Mesenchymal stem cell (in vitro differentiated cells and primary cell): ENCODE measurements at regions not wholly inside any gene's neighbourhood (a gene's known extent, or its start where the extent isn't known, plus 50 kb on each side); places are given as distances from the start of the nearest gene placed in this dataset.

Source experiments
- DNase-seq: peaks from one replicate; pipeline ENCODE4 v3.0.0-alpha.2; 2013
- H2AFZ ChIP-seq: one replicate; pipeline ENCODE4 v1.6.1; 2013; ENCODE audit warnings: low read depth, mild to moderate bottlenecking, control low read depth, inconsistent platforms, low read length, moderate library complexity
- H2AK5ac ChIP-seq: 2 replicates; pipeline ENCODE4 v1.6.1; 2013; ENCODE audit warnings: low read length, moderate library complexity, mild to moderate bottlenecking, inconsistent platforms; ENCODE audit not compliant: severe bottlenecking
- H2BK120ac ChIP-seq: one replicate; pipeline ENCODE4 v1.6.1; 2013; ENCODE audit warnings: low read depth, mild to moderate bottlenecking, inconsistent platforms, low read length, moderate library complexity
- H2BK12ac ChIP-seq, 2 experiments: one replicate each; pipeline ENCODE4 v1.6.1; 2013; ENCODE audit warnings: inconsistent platforms in 2 of 2, low read length in 2 of 2, mild to moderate bottlenecking in 2 of 2, moderate library complexity in 2 of 2, control low read depth in 1 of 2
- H2BK15ac ChIP-seq: one replicate; pipeline ENCODE4 v1.6.1; 2013; ENCODE audit warnings: mild to moderate bottlenecking, low read depth, inconsistent platforms; ENCODE audit not compliant: poor library complexity, severe bottlenecking
- H2BK5ac ChIP-seq: 2 replicates; pipeline ENCODE4 v1.6.1; 2013; ENCODE audit warnings: low read depth, mild to moderate bottlenecking, low read length, control low read depth, inconsistent platforms; ENCODE audit not compliant: poor library complexity, severe bottlenecking
- H3K14ac ChIP-seq, 2 experiments: one replicate each; pipeline ENCODE4 v1.6.1; 2013; ENCODE audit warnings: inconsistent platforms in 2 of 2, low read length in 2 of 2, control low read depth in 1 of 2, mild to moderate bottlenecking in 1 of 2, moderate library complexity in 1 of 2
- H3K18ac ChIP-seq, 2 experiments: one replicate each; pipeline ENCODE4 v1.6.1; 2013; ENCODE audit warnings: inconsistent platforms in 2 of 2, low read length in 2 of 2, control low read depth in 1 of 2, low read depth in 1 of 2, mild to moderate bottlenecking in 1 of 2
- H3K23ac ChIP-seq, 2 experiments: one replicate each; pipeline ENCODE4 v1.6.1; 2013; ENCODE audit warnings: inconsistent platforms in 2 of 2, low read length in 2 of 2, mild to moderate bottlenecking in 2 of 2, moderate library complexity in 2 of 2, control low read depth in 1 of 2
- H3K27ac ChIP-seq: 2 replicates; pipeline ENCODE4 v1.5.1; 2013; ENCODE audit warnings: mild to moderate bottlenecking, moderate library complexity, low read length, control low read depth, inconsistent platforms; ENCODE audit not compliant: poor library complexity, severe bottlenecking
- H3K27me3 ChIP-seq, 2 experiments: 2 replicates each; pipeline versions ENCODE4 v1.6.1 to v1.7.0; 2013; ENCODE audit warnings: low read length in 2 of 2, mild to moderate bottlenecking in 2 of 2, moderate library complexity in 2 of 2, control low read depth in 1 of 2, inconsistent platforms in 1 of 2; ENCODE audit not compliant: control insufficient read depth in 1 of 2, insufficient read depth in 1 of 2
- H3K36me3 ChIP-seq, 2 experiments: 2 replicates each; pipeline versions ENCODE4 v1.6.1 to v1.7.0; 2013; ENCODE audit warnings: low read length in 2 of 2, control low read depth in 1 of 2, inconsistent platforms in 1 of 2, low read depth in 1 of 2, mild to moderate bottlenecking in 1 of 2; ENCODE audit not compliant: insufficient read depth in 2 of 2, control insufficient read depth in 1 of 2
- H3K4ac ChIP-seq, 2 experiments: one replicate each; pipeline ENCODE4 v1.6.1; 2013; ENCODE audit warnings: inconsistent platforms in 2 of 2, low read length in 2 of 2, mild to moderate bottlenecking in 2 of 2, moderate library complexity in 2 of 2, control low read depth in 1 of 2, low read depth in 1 of 2
- H3K4me1 ChIP-seq: 2 replicates; pipeline ENCODE4 v1.6.1; 2013; ENCODE audit warnings: low read depth, low read length, control low read depth; ENCODE audit not compliant: control insufficient read depth, insufficient read depth
- H3K4me2 ChIP-seq: 2 replicates; pipeline ENCODE4 v1.6.1; 2013; ENCODE audit warnings: low read length, mild to moderate bottlenecking, inconsistent platforms; ENCODE audit not compliant: poor library complexity, severe bottlenecking
- H3K4me3 ChIP-seq, 2 experiments: 2 replicates each; pipeline versions ENCODE4 v1.5.1 to v1.7.0; 2013; ENCODE audit warnings: low read length in 2 of 2, mild to moderate bottlenecking in 2 of 2, control low read depth in 1 of 2, low read depth in 1 of 2; ENCODE audit not compliant: insufficient read depth in 1 of 2
- H3K79me1 ChIP-seq: replicated peaks from 2 replicates; pipeline ENCODE4 v1.6.1; 2013; ENCODE audit warnings: mild to moderate bottlenecking, control low read depth, low read length, inconsistent platforms; ENCODE audit not compliant: poor library complexity, severe bottlenecking
- H3K9ac ChIP-seq: 2 replicates; pipeline ENCODE4 v1.7.0; 2013; ENCODE audit warnings: mild to moderate bottlenecking, low read length, moderate library complexity
- H3K9me3 ChIP-seq: 2 replicates; pipeline ENCODE4 v1.7.0; 2013; ENCODE audit warnings: mild to moderate bottlenecking, low read length; ENCODE audit not compliant: control insufficient read depth
- H4K8ac ChIP-seq: one replicate; pipeline ENCODE4 v1.6.1; 2013; ENCODE audit warnings: inconsistent platforms, mild to moderate bottlenecking, low read length, moderate library complexity
- H4K91ac ChIP-seq: one replicate; pipeline ENCODE4 v1.6.1; 2013; ENCODE audit warnings: mild to moderate bottlenecking, low read length, inconsistent platforms

GRCh38 chr5:102701748-102702147 lies 53.4 kb upstream of the PAM start:
- no peak overlapping the region for H2AK5ac ChIP-seq
- H3K27ac ChIP-seq = no peak overlapping the region
- H3K4me2 ChIP-seq = no peak overlapping the region
- H3K27me3 ChIP-seq = no peaks in the 10 kb centered on the region
- no peak overlapping the region for H2BK120ac ChIP-seq
- H2AFZ ChIP-seq = no peak overlapping the region
- no peaks in the 10 kb centered on the region for H3K79me1 ChIP-seq
- H4K91ac ChIP-seq = no peak overlapping the region
- H2BK12ac ChIP-seq = no peak overlapping the region
- H3K23ac ChIP-seq = no peak overlapping the region
- no peak overlapping the region for H2BK5ac ChIP-seq
- no peak overlapping the region for H3K9ac ChIP-seq
- no peak overlapping the region for H2BK15ac ChIP-seq
- H3K4ac ChIP-seq = no peak overlapping the region
- no peaks in the 10 kb centered on the region for H3K36me3 ChIP-seq
- H3K9me3 ChIP-seq = no peaks in the 10 kb centered on the region
- H4K8ac ChIP-seq = no peak overlapping the region
- no peak overlapping the region for H3K18ac ChIP-seq
- DNase-seq = no peak
- H3K4me1 ChIP-seq = no peaks in the 10 kb centered on the region
- no peak overlapping the region for H3K4me3 ChIP-seq
- no peak overlapping the region for H3K14ac ChIP-seq
